GM19035 (cell line): ENCODE measurements at regions not wholly inside any gene's neighbourhood (a gene's known extent, or its start where the extent isn't known, plus 50 kb on each side); places are given as distances from the start of the nearest gene placed in this dataset.

Experiments
- ATAC-seq: cut with Tn5 transposase; IDR thresholded peaks from one replicate; pipeline ENCODE4 v1.9.1; 2021; ENCODE audit not compliant: unreplicated experiment

DNA sequence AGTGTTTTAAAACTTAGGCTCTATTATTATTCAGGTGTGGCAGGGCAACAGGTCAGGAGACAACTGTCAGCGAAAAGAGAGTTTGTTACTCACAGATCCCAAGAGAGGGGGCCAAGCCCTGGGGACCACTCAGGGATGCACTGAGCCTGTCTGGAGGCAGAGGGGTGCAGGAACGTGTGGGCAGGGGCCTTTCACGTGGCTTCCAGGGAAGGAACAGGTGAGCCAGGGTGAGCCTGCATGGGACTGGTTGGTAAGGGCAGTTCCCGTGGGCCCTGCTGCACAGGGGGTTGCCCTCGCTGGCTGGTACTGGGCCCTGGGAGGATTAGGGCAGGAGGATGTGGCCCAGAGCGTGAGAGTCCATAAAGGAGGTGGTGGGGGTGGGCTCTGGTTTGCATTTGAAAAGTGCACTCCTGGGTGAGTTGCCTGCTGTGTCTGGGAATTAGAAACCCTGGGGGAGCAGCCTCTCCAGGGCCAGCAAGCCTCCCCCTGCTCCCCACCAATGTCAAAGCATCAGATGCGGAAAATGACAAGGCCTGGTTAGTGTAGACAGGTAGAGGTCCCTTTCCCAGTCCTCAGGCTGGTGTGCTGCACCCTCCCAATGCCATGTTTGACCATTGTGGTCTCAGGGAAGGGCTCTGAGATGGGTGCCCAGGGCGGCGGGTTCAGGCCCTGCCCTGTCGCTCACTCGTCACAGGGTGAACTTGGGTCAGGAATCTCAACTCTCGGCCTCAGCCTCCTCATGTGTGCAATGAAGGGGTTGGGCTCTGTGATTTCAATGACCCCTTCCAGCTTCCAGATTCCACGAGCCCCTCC lies 127.4 kb upstream of the RPS6KA2 start:
- no peak for ATAC-seq

DNA sequence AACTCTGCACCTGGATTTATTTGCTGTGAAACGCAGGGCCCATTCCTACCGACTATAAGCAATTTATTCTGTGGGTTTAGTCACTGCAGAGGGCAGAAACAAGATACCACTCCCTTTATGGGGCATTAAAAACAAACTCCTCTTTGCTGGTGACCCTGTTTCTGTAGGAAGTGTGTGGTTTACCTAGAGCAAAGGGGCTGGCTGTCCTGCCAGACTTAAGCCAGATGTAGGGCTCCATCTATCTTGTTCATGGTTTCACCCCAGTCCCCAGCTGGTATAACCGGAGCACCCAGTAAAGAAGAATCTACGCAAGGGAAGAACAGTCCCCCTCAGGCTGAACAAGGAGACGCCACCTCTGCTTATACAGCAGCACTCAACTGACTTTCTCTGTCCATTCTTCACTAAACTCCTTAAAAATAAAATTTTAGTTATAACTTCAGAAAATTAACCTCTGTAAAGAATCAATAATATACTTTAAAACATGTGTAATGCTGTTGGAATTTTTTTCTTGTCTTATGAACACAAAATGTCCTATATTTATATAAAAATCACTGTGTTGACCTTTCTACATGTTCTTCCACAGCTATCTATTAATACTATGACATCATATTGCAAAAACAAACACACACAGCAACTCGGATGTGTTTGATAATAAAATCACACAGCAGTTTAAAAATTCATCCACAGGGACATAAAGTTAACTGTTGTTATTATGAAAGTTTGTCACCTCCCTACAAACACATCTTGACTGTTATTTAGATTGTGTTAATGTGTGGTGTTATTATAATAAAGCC lies 126.1 kb upstream of the RPS6KA2 start:
- ATAC-seq: no peak

DNA sequence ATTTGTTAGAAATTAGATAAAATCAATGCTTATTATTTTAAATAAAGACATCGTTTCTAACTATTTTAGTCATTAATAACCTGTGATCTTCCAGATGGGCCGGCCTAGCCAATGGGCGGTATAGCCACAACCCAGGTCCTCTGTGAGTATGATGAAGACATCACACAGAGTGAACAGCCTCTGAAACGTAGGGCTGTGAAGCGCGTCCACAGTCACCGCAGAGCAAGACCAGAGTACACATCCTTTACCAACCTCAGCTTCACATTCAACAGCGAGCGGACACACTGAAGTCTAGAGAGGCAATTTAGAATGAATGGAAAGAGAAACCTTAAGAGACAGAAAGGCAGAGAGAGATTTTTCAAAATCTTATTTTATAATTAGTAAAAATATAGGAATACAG lies 125.0 kb upstream of the RPS6KA2 start:
- peak; percentile 88 for ATAC-seq

DNA sequence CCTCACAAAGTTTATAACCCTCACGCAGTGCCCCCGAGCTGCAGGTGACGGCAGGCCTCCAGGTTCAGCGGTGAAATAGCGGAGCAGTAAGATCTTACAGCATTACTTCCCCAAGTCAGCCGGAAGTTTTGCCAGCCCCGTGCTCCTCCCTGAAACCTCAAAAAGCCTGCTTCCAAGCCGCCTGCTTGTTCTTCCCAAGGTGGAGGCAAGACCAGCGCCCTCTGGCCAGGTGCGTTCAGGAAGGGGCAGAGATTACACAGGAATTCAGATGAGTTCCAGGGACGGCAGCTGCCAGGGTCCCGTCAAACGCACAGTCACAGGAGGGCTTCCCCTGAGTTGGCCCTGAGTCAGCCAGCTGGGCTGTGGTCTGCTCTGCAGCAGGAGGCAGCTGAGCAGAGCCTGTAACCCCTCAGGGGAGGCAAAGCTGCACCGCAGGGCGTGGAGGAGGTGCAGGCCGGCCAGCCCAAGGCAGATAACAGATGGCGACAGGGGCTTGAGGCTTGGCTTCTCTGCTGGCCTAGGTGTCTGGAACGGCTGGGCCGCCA lies 124.1 kb upstream of the RPS6KA2 start:
- ATAC-seq: peak; percentile 48

DNA sequence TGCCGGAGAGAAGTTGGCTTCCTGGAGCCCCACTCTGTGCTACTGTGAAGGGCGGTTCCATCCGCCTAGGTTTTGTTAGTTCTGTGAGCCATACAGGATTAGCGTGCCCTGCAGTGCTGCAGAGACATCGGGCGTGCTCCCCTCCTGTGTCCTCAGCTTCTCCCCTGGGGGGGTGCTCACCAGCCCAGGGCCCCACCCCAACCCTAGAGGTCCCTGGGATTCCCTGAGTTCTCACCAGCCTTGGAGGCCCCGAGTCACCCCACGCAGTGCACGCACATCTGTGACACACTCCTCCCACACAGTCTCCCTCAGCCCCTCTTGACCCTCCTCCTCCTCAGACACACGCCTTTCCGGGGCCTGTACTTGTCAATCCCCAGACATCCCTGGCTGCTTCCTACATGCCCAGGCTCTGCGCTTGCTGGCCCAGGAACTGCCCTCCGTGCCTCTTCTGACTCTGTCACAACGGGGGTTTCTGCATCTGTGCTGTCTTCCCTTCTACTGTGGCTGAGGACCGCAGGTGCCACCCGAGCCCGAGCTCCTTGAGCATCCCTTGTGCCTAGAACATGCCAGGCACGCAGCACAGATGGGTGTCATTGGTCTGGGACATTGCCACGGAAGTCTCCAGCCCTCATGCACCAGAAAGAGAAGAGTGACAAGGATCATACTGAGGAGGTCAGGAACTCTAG lies 123.2 kb upstream of the RPS6KA2 start:
- no peak for ATAC-seq

DNA sequence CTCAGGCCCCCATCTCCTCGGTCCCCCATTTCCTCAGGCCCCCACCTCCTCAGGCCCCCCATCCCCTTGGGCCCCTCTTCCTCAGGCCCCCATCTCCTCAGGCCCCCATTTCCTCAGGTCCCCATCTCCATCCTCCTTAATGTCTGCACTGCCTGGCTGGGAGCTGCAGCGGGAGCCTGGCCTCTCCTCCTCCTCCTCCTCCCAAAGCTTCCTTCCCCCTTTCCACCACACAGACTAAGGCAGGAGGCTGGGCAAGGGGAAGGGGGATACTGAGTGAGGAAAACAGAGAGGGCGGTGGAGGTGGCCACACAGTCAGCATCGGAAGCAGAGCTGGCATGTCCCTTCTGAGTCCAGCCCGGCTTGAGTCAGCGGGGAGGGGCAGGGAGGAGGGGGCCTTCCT lies 122.6 kb upstream of the RPS6KA2 start:
- no peak for ATAC-seq

DNA sequence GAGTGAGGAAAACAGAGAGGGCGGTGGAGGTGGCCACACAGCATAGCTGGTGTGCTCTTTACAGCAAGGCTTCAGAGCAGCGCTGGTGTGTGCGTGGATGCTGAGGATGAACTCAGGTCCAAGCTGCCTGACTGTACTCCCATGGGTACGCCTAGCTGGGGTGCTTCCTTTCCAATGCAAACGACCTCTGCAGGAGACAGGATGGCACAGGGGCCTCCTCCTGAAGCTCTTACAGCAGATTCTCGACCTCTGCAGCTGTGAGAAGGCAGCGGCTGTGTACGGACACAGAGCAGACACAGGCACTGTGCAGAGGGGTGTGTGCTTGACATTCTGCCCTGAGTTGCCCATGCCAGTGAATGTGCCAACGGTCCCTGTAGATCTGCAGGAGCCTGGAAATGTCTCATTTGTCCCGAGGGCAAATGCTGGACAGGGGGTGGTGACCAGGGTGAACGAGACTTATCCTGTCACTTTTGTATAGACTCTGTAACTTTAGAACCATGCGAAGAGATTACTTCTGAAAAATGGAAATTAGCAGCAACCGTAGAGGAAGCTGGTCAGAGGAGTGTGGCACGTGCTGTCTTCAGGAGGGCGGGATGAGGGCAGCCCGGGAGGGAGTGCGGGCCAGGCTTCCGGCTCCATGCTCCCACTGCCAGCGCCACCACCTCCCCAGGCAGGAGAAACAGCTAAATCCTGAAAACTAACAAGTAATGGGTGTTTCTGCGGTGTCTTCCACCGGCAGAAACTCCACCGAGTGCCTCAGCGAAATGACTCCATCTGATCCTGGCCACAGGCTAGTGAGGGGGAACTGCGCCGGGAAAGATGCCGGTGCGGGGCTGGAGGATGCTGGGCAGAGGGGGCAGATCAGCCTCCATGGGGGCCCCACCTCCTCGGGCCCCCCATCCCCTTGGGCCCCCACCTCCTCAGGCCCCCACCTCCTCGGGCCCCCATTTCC lies 120.9 kb upstream of the RPS6KA2 start:
- ATAC-seq: no peak

DNA sequence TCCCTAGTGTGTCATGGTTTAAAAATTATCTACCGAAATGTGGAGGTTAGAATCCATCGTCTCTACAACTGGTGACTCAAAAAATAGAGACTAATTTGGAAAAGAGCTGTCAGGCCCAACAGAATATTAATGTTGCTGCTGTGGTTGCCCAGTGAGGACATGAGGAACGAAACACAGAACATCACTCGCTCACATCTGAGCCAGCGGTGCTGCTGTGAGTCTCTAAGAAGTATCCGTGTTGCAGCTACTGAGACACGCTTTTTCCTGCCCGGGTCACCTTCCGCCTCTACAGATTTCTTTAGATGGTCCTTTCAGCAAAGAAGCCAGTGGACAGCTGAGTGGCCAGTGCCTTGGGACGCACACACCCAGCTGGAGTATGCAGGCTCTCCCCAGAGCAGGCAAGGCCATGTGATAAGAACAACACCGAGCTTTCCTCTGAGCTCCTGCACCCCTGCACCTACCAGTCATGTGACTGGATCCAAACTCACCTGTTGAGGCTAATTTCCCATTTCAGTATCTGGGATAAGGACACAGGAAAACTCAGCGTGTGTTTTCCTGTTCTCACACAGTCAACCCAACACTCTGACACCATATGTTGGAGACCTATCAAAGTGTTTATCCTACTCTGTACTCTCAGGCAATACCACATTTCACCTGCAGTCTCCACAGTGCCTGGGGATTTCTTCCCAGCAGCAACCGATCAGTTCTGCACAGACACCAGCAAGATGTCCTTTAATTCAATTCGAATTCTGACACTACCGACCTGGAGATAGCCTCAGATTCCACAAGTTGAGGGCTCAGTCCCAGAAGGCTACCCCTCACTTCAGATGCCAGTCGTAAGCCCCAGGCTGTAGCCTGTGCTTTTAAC lies 119.0 kb upstream of the RPS6KA2 start:
- no peak for ATAC-seq

DNA sequence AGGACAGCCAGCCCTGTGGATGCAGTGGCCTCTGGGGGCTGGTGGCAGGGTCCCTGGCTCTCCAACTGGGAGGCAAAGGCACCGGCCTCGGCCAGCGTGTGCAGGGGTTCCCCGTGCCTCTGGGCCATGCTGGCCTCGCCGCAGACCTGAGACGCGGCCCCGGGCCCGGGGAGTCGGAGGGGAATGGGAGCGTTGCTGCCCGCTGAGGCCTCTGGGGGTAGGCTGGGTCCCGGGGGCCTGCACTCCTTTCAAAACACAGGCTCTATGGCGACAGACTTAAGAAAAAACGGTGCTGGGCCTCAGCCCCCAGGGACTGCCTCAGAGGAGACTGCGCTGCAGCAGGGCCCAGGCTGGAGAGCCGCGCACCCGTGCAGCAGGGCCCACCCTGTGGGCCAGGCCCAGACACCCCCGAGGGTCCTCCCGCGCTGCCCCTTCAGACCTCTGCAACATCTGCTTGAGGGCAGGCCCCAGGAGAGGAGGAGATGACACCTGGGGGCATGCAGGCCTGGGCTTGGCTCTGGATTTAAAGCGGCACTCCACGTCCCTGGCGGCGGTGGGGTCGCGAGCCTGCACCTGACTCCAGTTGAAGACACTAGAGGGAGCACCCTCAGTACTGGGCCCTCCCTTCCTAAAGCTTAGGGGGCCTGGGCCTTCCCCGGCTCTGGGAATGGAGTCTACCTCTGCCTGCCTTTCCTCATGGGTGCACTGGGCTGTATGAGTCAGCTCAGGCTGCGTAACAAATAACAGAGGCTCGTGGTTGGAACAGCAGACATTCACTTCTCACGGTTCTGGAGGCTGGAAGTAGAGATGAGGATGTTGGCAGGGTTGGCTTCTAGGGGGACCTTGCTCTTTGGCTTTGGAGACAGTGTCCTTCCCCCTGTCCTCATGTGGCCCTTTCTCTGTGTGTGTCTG lies 117.4 kb upstream of the RPS6KA2 start:
- ATAC-seq: no peak

DNA sequence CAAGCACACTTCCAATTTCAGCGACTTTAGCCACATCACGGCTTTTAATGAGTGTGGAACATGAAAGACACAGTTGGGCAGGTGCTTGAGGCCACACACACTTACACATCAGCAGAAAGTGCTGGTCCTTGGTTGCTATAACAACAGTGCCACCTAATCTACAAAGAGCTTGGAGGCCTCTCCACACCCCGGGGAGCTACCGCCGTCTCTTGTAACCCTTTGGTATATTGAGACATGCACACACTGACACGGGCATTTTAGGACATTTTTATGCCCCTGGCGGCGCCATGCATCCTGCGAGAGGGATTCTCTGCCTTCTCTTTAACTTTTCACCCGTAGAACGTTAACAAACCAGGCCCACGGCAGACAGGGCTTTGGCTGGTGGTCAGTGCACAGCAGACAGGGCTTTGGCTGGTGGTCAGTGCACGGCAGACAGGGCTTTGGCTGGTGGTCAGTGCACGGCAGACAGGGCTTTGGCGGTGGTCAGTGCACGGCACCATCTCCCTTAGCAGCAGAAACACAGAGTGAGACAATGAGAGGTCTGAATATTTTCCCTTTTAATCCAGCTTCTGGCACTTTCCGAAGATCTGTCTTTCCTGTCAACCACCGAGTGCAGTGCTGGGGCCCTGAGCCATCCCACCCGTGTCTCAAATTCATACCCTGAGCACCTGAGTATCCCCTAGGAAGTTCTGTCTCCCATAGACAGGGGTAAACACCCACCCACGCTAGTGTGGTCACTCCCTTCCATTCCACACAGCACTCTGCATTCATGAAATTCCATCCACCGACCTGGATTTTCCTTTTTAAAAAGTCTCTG lies 116.6 kb upstream of the RPS6KA2 start:
- no peak for ATAC-seq

DNA sequence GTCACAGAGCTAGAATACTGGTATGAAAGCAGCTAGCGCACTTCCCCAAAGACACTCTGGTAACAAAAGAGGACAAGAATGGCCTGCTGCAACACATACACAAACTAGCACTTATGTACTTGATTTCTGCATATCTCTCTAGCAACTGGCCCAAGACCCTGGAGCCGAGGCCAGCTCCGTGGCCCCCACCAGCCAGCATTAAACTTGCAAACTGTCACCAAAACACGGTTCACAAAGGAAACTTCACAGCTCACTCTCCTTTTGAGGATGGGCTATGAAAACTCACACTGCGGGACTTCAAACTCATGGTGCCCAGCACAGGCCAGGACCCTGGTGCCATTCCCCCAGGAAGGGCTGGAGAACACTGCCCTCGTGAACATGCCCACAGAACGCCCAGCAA lies 115.9 kb upstream of the RPS6KA2 start:
- no peak for ATAC-seq

DNA sequence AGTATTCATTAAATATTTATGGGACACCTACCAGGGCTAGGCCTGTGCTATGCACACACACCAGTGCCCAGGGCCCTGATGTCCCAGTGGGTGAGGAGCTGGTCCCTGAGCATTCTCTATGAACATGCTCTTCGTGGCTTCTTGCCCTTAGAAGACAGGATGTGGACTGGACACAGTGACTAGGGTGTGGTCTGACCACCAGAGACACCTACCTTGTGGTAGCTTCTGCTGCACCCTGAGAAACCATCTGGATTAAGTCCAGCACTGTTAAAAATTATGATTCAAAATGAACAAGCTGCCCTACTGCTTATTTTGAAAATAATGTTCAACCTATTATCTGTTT lies 112.9 kb upstream of the RPS6KA2 start:
- ATAC-seq: no peak

DNA sequence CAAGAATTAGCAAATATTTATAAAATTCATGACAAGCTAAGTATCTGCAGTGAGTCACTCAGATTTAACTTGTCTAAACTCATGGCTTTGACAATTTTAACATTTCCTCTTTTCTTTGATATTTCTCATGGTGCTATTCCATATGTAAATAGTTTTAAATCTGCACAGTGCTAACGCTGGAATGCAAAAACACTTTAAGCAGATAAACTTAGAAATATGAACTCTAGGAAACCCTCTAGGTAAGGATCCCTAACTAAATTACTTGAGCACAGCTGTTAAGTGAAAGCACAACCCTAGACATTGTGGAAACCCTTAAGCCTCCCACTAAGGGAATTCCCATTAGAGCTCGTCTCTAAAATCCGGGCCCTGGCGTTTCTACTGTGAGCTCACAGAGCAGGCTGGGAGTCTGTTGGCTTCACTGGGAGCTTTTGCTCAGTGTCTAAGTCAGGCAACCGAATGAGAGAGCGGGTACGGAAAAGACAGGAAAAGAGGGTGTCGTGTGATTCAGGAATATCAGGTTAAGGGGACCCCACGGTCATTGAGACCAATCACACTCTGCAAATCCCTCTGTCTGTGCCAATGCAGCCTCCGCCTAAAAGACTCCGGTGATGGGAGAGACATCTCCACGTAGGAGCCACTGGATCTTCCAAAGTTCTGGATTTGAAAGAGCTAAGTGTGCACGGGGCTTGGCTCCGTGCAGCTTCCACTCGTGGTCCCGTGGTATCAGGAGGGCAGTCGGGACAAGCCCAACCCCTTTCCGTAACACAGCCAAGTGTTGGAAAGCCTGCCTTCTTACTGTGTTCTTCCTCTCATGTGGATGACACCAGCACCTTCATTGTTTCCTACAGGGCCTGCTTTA lies 112.3 kb upstream of the RPS6KA2 start:
- ATAC-seq: no peak

DNA sequence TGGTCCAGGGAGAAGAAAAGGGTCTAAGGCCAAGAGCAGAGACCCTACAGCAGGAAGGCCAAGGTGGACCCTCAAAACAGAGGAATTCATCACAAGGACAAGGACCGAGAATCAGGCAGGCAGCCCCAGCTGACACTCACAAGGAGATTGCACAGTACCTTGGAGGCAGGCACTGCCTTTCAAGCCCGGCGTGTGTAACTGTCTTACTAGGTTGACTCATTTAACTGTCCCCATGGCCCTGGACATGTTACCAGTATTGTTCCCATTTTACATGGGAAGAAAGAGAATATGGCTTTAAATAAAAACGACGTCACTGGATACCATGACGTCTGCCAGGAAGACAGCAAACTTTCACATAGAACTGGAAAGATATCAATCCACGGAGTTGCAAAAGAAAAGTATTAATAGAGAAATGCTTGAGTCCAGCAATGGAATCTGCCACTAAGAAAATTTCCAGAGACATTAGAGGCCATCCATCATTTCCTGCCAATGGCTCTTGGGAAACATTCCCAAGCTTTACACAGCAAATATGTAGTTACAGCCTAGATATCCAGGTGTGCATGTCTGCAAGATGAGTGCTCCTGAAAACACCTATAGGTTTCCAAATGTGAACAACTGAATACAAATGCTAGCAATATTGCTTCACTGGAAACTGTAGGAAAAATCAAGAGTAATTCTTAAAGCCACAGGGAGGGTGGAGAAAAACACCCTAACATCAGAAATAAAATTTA lies 111.5 kb upstream of the RPS6KA2 start:
- no peak for ATAC-seq

DNA sequence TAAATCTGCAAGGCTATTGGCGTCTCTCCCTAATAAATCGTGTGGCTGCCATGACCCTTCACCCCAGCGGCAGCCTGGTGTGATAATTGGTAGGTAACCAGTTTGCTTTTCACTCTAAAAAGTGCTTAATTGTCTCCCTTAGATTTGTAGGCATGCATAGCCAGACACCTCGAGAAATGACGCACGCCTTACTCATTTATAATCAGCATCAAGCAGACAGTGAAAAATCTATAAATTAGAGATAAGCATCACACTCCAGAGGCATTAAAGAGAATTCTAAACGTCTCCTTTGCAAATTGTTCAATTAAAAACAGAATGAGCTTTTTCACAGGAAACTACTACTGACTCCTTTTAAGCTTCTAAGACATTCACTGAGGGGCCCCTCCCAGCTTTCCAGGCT lies 110.2 kb upstream of the RPS6KA2 start:
- no peak for ATAC-seq

DNA sequence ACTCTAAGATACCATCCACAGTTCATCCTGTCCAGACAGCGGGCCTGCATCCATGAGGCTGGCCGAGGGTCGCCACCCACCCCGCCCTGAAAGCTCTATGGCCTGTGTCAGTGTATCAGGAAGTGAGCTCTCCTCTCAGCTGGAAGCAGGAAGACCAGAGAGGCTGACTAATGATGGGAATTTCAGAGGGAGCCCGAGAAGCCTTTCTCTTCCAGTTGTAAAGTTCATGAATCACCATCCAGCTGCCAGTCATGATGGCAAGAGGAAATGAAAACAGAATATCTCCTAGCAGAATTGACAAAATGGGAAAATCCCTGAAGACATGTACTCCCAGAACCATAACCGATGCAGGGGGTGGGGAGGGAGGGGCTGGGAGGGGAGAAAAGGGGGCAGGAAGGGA lies 109.6 kb upstream of the RPS6KA2 start:
- ATAC-seq: no peak
